GM13977 (cell line): ENCODE measurements at regions not wholly inside any gene's neighbourhood (a gene's known extent, or its start where the extent isn't known, plus 50 kb on each side); places are given as distances from the start of the nearest gene placed in this dataset.

Source experiments
- DNase-seq: peaks from one replicate; pipeline ENCODE4 v3.0.0; 2012; ENCODE audit warnings: low spot score
- in situ Hi-C: fragments of 300-500 bp; cut with MboI; formaldehyde crosslinking; loops from one replicate; pipeline ENCODE4 v1.12.0; 2022; ENCODE audit warnings: low sequenced_read_pairs, low pct_unique_long_range_greater_than_20kb, mixed read lengths, inconsistent platforms; ENCODE audit not compliant: unreplicated experiment
- TF ChIP-seq, protein P1 (sequence below): IDR thresholded peaks from 2 replicates; pipeline ENCODE4 v1.5.1; 2012; ENCODE audit warnings: mild to moderate bottlenecking, control low read depth; ENCODE audit not compliant: insufficient read depth; ENCODE audit errors: extremely low read depth, missing control alignments

- TF ChIP-seq, protein P1, sequence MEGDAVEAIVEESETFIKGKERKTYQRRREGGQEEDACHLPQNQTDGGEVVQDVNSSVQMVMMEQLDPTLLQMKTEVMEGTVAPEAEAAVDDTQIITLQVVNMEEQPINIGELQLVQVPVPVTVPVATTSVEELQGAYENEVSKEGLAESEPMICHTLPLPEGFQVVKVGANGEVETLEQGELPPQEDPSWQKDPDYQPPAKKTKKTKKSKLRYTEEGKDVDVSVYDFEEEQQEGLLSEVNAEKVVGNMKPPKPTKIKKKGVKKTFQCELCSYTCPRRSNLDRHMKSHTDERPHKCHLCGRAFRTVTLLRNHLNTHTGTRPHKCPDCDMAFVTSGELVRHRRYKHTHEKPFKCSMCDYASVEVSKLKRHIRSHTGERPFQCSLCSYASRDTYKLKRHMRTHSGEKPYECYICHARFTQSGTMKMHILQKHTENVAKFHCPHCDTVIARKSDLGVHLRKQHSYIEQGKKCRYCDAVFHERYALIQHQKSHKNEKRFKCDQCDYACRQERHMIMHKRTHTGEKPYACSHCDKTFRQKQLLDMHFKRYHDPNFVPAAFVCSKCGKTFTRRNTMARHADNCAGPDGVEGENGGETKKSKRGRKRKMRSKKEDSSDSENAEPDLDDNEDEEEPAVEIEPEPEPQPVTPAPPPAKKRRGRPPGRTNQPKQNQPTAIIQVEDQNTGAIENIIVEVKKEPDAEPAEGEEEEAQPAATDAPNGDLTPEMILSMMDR = no peak
- DNase-seq = no peak
- in situ Hi-C loops = no loop called here
Measured at GRCh38 chr7:123314886-123315285, 115.1 kb upstream of the SLC13A1 start.

- in situ Hi-C loops = no loop called here
- TF ChIP-seq, protein P1 = no peak
- no peak for DNase-seq
Measured at GRCh38 chr7:123308254-123308951, 108.6 kb upstream of the SLC13A1 start.

GRCh38 chr7:123305840-123306375 is 106.1 kb upstream of the SLC13A1 start:
- TF ChIP-seq, protein P1 = no peak
- DNase-seq = no peak
- in situ Hi-C loops = no loop called here

DNA sequence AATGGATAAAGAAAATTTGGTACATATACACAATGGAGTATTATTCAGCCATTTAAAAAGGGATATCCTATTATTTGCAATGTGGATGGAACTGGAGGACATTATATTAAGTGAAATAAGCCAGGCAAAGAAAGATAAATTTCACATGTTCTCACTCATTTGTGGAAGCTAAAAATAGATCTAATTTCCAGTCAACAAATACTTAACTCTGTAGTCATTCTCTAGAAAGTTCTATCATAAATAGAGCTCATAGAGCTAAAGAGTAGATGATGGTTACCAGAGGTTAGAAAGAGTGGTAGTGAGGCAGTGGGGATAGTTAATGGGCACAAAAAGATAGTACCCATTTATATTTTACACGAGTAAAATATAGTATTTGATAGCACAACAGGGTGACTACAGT is 104.2 kb upstream of the SLC13A1 start:
- TF ChIP-seq, protein P1 = no peak
- in situ Hi-C loops = no loop called here
- DNase-seq = no peak

DNA sequence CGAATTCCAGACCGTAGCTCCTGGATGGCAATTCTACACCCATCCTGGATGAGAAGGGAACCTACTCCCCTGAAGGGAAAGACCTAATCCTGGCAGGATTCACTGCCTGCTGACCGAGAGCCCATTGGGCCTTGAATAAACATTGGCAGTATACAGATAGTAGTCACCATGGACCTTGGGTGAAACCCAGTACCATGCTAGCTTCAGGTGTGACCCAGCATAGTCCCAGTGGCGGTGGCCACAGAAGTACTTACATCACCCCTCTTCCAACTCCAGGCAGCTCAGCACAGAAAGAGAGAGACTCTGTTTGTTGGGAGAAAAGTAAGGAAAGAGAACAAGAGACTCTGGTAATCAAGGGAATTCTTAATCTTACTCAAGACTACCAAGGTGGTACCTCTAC is 97.2 kb upstream of the SLC13A1 start:
- TF ChIP-seq, protein P1 = no peak
- DNase-seq = no peak
- in situ Hi-C loops = no loop called here

GRCh38 chr7:123293710-123294109 is 93.9 kb upstream of the SLC13A1 start:
- no peak for DNase-seq
- in situ Hi-C loops = no loop called here
- TF ChIP-seq, protein P1 = no peak
